ENCODE measurements at regions not wholly inside any gene's neighbourhood (a gene's known extent, or its start where the extent isn't known, plus 50 kb on each side); places are given as distances from the start of the nearest gene placed in this dataset.

- no peak for TF ChIP-seq EZH2 (IDR thresholded peaks at IDR 0.05)
- no peak for TF ChIP-seq POLR2AphosphoS5 (IDR thresholded peaks at IDR 0.05; ENCODE audit: borderline replicate concordance, low read depth, low read length)
Measured at GRCh38 chr20:52748990-52749389, 223.2 kb upstream of the TSHZ2 start.

Data from SK-N-MC (cell line).